NCI-H774 (cell line): ENCODE measurements at regions not wholly inside any gene's neighbourhood (a gene's known extent, or its start where the extent isn't known, plus 50 kb on each side); places are given as distances from the start of the nearest gene placed in this dataset.

Source experiments
- DNase-seq: peaks from one replicate; lab custom pipeline; 2025; lab: John Stamatoyannopoulos, UW

- no peak for DNase-seq
Measured at GRCh38 chrX:146144039-146144438, 326.4 kb downstream of the SLITRK2 start.

- no peak for DNase-seq
Measured at GRCh38 chrX:146154191-146154590, 336.6 kb downstream of the SLITRK2 start.

DNA sequence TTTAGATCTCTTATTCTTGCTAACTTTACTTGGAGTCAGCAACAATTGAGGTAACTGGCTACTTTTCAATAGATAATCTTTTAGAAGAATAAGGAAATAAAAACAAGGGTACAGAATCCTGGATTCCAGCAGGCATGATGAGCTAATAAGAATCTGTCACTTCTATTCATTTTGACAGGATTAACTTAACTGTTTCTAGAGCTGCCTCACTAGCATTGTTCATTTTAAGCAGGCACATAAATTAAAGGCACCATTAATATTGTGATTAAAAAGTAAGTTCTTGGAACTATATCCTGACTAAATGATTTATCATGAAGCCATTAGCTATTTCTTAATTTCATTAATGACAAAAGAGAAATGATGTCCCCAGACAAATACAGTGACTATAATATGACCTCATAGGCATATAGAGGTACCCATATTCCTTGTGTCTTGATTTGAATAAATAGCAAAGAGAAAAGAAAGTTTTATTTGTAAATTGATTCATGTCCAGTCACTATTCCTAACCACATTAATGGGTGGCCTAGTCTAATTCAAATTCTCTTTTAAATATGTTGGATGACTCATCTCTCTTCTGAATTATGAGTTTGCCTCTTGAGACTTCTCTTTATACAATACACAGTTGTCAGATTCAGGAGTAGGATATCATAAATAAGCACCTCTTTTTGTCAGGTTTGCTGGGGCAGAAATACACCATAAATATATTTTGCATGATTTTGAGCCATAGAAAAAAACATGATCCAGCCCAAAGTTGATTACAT lies 343.0 kb downstream of the SLITRK2 start:
- DNase-seq: no peak

DNA sequence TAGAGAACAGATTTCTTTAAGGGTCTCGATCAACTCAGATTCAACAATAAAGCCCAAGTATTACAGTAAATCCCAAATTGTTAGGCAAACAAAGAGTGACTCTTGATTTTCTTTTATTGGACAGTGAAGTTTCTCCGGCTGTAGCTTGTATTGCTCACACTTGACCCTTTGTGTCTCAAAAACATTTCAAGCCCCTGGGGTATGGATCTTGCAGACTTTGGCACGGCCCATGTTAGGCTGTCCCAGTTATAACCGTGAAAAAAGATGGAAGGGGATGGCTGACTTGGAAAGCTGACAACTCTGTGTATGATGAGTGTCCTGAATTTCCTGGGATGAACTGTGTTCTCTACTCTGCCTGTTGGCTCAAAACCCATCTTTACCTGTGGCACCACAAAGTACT lies 356.1 kb downstream of the SLITRK2 start:
- no peak for DNase-seq

DNA sequence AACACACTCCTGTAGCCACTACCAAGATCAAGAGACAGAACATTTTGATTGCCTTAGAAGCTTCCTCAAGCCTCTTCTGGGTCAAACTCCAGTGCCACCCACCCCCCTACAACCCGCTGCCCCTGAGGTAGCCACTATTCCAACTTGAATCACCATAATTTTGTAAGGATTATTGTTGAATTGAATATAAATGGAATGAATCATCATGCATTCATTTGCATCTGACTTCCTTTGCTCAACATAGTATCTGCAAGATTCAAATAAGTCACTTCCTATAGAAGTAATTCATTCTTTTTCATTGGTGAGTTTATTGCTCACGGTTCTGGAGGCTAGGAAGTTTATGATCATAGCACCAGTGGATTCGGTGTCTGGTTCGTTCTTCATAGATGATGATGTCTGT lies 364.2 kb downstream of the SLITRK2 start:
- DNase-seq: no peak

DNA sequence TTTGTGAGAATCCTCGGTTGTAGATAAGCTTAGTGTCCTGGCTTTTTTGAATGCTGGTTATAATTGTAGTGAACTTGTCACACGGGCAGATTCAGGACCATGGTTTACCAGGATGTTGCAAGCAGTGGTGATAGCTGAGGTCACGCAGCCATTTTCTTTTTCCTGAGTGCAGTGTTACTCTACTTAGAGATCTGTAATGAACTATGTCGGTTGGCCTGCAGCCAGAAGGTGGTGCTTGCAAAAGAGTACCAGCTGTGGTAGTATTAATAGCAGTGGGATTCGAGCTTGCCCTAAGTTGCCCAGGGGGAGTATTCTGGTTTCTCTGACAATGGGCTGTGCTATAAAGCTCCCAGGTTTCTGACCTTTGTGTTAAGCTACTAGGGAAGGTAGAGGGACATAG lies 368.9 kb downstream of the SLITRK2 start:
- no peak for DNase-seq

GRCh38 chrX:146189371-146189770 lies 371.7 kb downstream of the SLITRK2 start:
- no peak for DNase-seq

DNA sequence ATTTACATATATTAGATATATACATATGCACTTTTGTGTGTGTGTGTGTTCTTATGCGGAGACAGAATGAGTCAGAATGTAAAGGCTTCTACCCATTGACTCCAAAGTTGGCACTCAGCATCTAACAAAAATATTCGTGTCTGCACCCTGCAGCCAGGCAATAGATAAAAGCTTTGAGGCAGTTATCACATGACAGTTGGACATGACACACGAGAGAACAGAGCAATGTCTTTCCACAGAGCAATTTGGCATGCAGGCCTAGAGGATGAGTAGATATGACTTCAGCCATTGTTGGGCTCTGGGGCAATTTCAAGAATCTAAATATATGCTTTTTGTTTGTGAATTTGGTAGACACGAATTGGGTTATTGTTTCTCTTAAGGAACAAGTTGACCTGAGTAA lies 391.2 kb downstream of the SLITRK2 start:
- no peak for DNase-seq

GRCh38 chrX:146224442-146224841 lies 406.8 kb downstream of the SLITRK2 start:
- peak; percentile 6 for DNase-seq

- DNase-seq: no peak
Measured at GRCh38 chrX:146238173-146238572, 420.5 kb downstream of the SLITRK2 start.

DNA sequence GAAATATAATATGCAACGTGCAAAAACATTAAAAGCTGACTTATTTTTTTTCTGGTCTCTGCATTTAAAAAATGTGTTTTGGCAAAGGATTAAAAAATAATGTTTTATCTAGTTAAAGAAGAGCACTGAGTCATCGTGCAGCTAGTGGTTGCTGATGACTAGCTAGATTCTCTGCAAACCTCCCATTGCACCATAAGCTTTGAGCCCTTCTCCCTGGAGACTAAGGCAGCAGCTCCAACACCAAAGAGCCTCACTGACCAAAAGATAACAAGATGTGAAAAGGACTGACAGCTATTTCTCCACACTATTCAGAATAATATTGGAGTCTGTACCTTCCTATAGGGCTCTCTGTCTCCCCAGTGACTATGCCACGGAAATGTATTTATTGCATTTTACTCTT lies 424.3 kb downstream of the SLITRK2 start:
- no peak for DNase-seq

GRCh38 chrX:146243041-146243440 lies 425.4 kb downstream of the SLITRK2 start:
- DNase-seq: no peak

- no peak for DNase-seq
Measured at GRCh38 chrX:146259207-146259606, 441.6 kb downstream of the SLITRK2 start.

GRCh38 chrX:146264763-146265375 lies 447.2 kb downstream of the SLITRK2 start:
- DNase-seq: no peak

DNA sequence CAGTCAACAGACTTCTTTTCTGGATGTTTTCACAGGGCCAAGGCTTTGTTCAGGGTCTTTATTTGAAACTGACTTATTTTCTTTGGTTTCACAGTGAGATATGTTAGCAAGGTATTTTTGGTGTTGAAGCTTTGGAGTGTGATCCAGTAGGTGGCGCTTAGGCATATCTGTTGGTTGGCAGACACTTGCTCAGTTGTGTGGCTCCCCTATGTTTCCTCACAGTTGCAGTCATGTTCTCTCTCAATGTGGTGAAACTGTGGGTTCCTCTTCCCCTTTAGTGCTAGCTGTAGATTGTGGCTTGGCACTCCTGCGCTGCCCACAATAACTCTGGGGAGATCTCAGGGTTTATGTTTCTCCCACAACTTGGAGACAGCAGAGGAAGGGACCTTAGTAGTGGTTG lies 460.8 kb downstream of the SLITRK2 start:
- no peak for DNase-seq
